ENCODE measurements at regions not wholly inside any gene's neighbourhood (a gene's known extent, or its start where the extent isn't known, plus 50 kb on each side); places are given as distances from the start of the nearest gene placed in this dataset.

DNA sequence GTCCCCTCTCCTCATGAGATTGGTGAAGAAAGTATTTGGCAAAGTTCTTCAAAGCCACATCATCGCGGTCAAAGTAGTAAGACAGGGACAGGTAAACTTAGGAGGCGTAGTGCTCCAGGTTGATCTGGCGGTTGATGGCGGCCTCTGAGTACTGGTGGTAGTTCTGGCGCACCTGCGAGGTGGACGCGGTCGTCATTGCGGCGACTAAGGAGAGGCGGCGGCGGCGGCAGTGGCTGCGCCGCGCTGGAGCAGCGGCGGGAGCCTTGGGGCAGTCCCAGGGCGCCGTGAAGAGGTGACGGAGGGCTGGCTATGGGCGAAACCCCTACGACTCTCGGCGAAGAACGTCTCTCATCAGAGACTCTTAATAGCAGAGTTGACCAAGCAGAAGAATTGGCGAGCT lies 107.2 kb upstream of the UBE2E3 start:
- no peak for TF ChIP-seq ZNF416 (tag by site-specific recombination; IDR thresholded peaks at IDR 0.05)
- TF ChIP-seq ZSCAN16 (tag by site-specific recombination; IDR thresholded peaks at IDR 0.05): no peak
- TF ChIP-seq, protein P1, sequence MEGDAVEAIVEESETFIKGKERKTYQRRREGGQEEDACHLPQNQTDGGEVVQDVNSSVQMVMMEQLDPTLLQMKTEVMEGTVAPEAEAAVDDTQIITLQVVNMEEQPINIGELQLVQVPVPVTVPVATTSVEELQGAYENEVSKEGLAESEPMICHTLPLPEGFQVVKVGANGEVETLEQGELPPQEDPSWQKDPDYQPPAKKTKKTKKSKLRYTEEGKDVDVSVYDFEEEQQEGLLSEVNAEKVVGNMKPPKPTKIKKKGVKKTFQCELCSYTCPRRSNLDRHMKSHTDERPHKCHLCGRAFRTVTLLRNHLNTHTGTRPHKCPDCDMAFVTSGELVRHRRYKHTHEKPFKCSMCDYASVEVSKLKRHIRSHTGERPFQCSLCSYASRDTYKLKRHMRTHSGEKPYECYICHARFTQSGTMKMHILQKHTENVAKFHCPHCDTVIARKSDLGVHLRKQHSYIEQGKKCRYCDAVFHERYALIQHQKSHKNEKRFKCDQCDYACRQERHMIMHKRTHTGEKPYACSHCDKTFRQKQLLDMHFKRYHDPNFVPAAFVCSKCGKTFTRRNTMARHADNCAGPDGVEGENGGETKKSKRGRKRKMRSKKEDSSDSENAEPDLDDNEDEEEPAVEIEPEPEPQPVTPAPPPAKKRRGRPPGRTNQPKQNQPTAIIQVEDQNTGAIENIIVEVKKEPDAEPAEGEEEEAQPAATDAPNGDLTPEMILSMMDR (tag by site-specific recombination; IDR thresholded peaks at IDR 0.05): no peak
- TF ChIP-seq GFI1B (tag by site-specific recombination; IDR thresholded peaks at IDR 0.05): no peak
- TF ChIP-seq, protein P2, sequence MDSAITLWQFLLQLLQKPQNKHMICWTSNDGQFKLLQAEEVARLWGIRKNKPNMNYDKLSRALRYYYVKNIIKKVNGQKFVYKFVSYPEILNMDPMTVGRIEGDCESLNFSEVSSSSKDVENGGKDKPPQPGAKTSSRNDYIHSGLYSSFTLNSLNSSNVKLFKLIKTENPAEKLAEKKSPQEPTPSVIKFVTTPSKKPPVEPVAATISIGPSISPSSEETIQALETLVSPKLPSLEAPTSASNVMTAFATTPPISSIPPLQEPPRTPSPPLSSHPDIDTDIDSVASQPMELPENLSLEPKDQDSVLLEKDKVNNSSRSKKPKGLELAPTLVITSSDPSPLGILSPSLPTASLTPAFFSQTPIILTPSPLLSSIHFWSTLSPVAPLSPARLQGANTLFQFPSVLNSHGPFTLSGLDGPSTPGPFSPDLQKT (IDR thresholded peaks at IDR 0.05; ENCODE audit: borderline replicate concordance, low read depth, low read length): no peak
- TF ChIP-seq MEIS1 (CRISPR knock-in tag; IDR thresholded peaks at IDR 0.05; ENCODE audit: borderline replicate concordance): no peak
- no peak for TF ChIP-seq ZFP41 (tag by site-specific recombination; IDR thresholded peaks at IDR 0.05; ENCODE audit: borderline replicate concordance)
- no peak for TF ChIP-seq ZNF792 (tag by site-specific recombination; IDR thresholded peaks at IDR 0.05)
- no peak for TF ChIP-seq ZNF623 (tag by site-specific recombination; IDR thresholded peaks at IDR 0.05)
- TF ChIP-seq, protein P3, sequence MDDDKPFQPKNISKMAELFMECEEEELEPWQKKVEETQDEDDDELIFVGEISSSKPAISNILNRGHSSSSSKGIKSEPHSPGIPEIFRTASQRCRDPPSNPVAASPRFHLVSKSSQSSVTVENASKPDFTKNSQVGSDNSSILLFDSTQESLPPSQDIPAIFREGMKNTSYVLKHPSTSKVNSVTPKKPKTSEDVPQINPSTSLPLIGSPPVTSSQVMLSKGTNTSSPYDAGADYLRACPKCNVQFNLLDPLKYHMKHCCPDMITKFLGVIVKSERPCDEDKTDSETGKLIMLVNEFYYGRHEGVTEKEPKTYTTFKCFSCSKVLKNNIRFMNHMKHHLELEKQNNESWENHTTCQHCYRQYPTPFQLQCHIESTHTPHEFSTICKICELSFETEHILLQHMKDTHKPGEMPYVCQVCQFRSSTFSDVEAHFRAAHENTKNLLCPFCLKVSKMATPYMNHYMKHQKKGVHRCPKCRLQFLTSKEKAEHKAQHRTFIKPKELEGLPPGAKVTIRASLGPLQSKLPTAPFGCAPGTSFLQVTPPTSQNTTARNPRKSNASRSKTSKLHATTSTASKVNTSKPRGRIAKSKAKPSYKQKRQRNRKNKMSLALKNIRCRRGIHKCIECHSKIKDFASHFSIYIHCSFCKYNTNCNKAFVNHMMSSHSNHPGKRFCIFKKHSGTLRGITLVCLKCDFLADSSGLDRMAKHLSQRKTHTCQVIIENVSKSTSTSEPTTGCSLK (tag by site-specific recombination; IDR thresholded peaks at IDR 0.05): no peak
- no peak for TF ChIP-seq ZNF175 (tag by site-specific recombination; IDR thresholded peaks at IDR 0.05)
